CD4-positive, alpha-beta T cell (primary cell): ENCODE measurements at regions not wholly inside any gene's neighbourhood (a gene's known extent, or its start where the extent isn't known, plus 50 kb on each side); places are given as distances from the start of the nearest gene placed in this dataset.

ENCODE experiments used
- ATAC-seq: fragments of 200-7000 bp; cut with Tn5 transposase; one replicate; pipeline ENCODE4 v1.10.0; 2022; ENCODE audit warnings: mild to moderate bottlenecking; ENCODE audit not compliant: poor library complexity
- CTCF ChIA-PET: fragments of 350-600 bp; sonication (Branson Sonifier 250); formaldehyde crosslinking; loops from one replicate; lab custom pipeline; 2021; ENCODE audit warnings: antibody characterized with exemption, inconsistent platforms; lab: Charles Lee
- POLR2A ChIA-PET: fragments of 350-600 bp; sonication (Branson Sonifier 250); formaldehyde crosslinking; loops from one replicate; lab custom pipeline; 2021; ENCODE audit warnings: antibody characterized with exemption, inconsistent platforms; lab: Charles Lee
- DNase-seq, 14 experiments: peaks; one replicate each; pipeline ENCODE4 v3.0.0-alpha.2; 2013 to 2020; ENCODE audit warnings: mixed read lengths in 2 of 14
- H3K27ac ChIP-seq, 2 donors: one replicate each; pipeline versions ENCODE4 v1.5.1 to v1.7.0; 2013; ENCODE audit warnings: low read length in 2 of 2, low read depth in 1 of 2, mild to moderate bottlenecking in 1 of 2
- H3K27me3 ChIP-seq, 2 experiments: 1 replicate in 1 of 2; 2 replicates in 1 of 2; pipeline versions ENCODE4 v1.6.1 to v1.7.0; 2013; ENCODE audit warnings: low read length in 2 of 2, control low read depth in 1 of 2, mild to moderate bottlenecking in 1 of 2, moderate library complexity in 1 of 2; ENCODE audit not compliant: insufficient read depth in 2 of 2, control insufficient read depth in 1 of 2
- H3K36me3 ChIP-seq: one replicate; pipeline ENCODE4 v1.6.1; 2013; ENCODE audit warnings: low read length, control low read depth; ENCODE audit not compliant: insufficient read depth
- H3K4me1 ChIP-seq: one replicate; pipeline ENCODE4 v1.6.1; 2013; ENCODE audit warnings: low read length, control low read depth; ENCODE audit not compliant: insufficient read depth
- H3K4me3 ChIP-seq: one replicate; pipeline ENCODE4 v1.5.1; 2013; ENCODE audit warnings: mild to moderate bottlenecking, low read length, moderate library complexity
- H3K9me3 ChIP-seq, 2 experiments: 1 replicate in 1 of 2; 2 replicates in 1 of 2; pipeline versions ENCODE4 v1.6.1 to v1.7.0; 2013; ENCODE audit warnings: low read length in 2 of 2, mild to moderate bottlenecking in 2 of 2, control low read depth in 1 of 2, moderate library complexity in 1 of 2; ENCODE audit not compliant: control insufficient read depth in 1 of 2, insufficient read depth in 1 of 2
- H3K27ac Mint-ChIP-seq: one replicate; pipeline ENCODE4 v1.8.0; 2020; ENCODE audit warnings: mixed read lengths
- H3K27me3 Mint-ChIP-seq: one replicate; pipeline ENCODE4 v1.8.0; 2021; ENCODE audit warnings: mixed read lengths
- H3K36me3 Mint-ChIP-seq: one replicate; pipeline ENCODE4 v1.8.0; 2021; ENCODE audit warnings: low read depth, mixed read lengths
- H3K4me1 Mint-ChIP-seq: one replicate; pipeline ENCODE4 v1.8.0; 2021; ENCODE audit warnings: low read depth, mixed read lengths
- H3K4me3 Mint-ChIP-seq: one replicate; pipeline ENCODE4 v1.8.0; 2020; ENCODE audit warnings: mild to moderate bottlenecking, mixed read lengths
- H3K9me3 Mint-ChIP-seq: one replicate; pipeline ENCODE4 v1.8.0; 2020; ENCODE audit warnings: mixed read lengths
- CTCF ChIP-seq: fragments of 200-600 bp; IDR thresholded peaks from one replicate; pipeline ENCODE4 v1.8.0; 2022; ENCODE audit warnings: antibody characterized with exemption, mild to moderate bottlenecking
- intact Hi-C, 2 experiments: fragments of 100-400 bp; cut with DNase I in 1 of 2; cut with micrococcal nuclease in 1 of 2; formaldehyde crosslinking; loops; one replicate each; pipeline versions ENCODE4 v1.15.1 to v1.9.0; 2023 to 2025; cut with DNase I, micrococcal nuclease

- Mint-ChIP-seq H3K4me1 (no peaks in the 10 kb centered on the region), H3K27me3 (no peaks in the 10 kb centered on the region), H3K36me3 (no peaks in the 10 kb centered on the region), H3K27ac (no peak overlapping the region), H3K4me3 (no peak overlapping the region), H3K9me3 (peaks cover 10% of the 10 kb centered on the region)
- ChIA-PET CTCF (no interaction called here), POLR2A (no interaction called here)
- Histone ChIP-seq H3K4me3 (no peak overlapping the region), H3K27me3 (no peaks in the 10 kb centered on the region), H3K9me3 (peaks cover 0 to 15% of the 10 kb centered on the region in 2 experiments), H3K4me1 (no peaks in the 10 kb centered on the region), H3K36me3 (no peaks in the 10 kb centered on the region), H3K27ac (no peak overlapping the region)
- intact Hi-C loops, result no loop called here
- no peak for ATAC-seq
- DNase-seq, result no peak
- no peak for TF ChIP-seq CTCF
Measured at GRCh38 chr7:153584132-153584531, 468.1 kb upstream of the DPP6 start.

- ChIA-PET CTCF (no interaction called here), POLR2A (no interaction called here)
- H3K36me3 ChIP-seq, result no peaks in the 10 kb centered on the region
- no peak for TF ChIP-seq CTCF
- Mint-ChIP-seq H3K4me3 (no peak overlapping the region), H3K27me3 (no peaks in the 10 kb centered on the region), H3K9me3 (peaks cover 7% of the 10 kb centered on the region), H3K36me3 (no peaks in the 10 kb centered on the region), H3K27ac (no peak overlapping the region), H3K4me1 (no peaks in the 10 kb centered on the region)
- no peak overlapping the region for H3K27ac ChIP-seq
- peaks cover 0 to 15% of the 10 kb centered on the region in 2 experiments for H3K9me3 ChIP-seq
- intact Hi-C loops, result no loop called here
- H3K4me3 ChIP-seq, result no peak overlapping the region
- no peaks in the 10 kb centered on the region for H3K27me3 ChIP-seq
- no peak for ATAC-seq
- DNase-seq, result no peak
- no peaks in the 10 kb centered on the region for H3K4me1 ChIP-seq
Measured at GRCh38 chr7:153588586-153588985, 463.6 kb upstream of the DPP6 start.

- H3K36me3 Mint-ChIP-seq, result no peaks in the 10 kb centered on the region
- no peaks in the 10 kb centered on the region for H3K4me1 Mint-ChIP-seq
- intact Hi-C loops, result no loop called here
Measured at GRCh38 chr7:153590136-153590535, 462.1 kb upstream of the DPP6 start.

More at GRCh38 chr7:153590136-153590535, 462.1 kb upstream of the DPP6 start:
- no peaks in the 10 kb centered on the region for H3K27me3 ChIP-seq
- DNase-seq, result no peak
- ChIA-PET POLR2A (no interaction called here), CTCF (no interaction called here)
- peaks cover 0 to 15% of the 10 kb centered on the region in 2 experiments for H3K9me3 ChIP-seq
- Mint-ChIP-seq H3K27me3 (no peaks in the 10 kb centered on the region), H3K4me3 (no peak overlapping the region), H3K9me3 (peaks cover 6% of the 10 kb centered on the region), H3K27ac (no peak overlapping the region)
- no peak overlapping the region for H3K27ac ChIP-seq
- no peak for TF ChIP-seq CTCF
- no peaks in the 10 kb centered on the region for H3K36me3 ChIP-seq
- no peak overlapping the region for H3K4me3 ChIP-seq
- no peak for ATAC-seq
- no peaks in the 10 kb centered on the region for H3K4me1 ChIP-seq
